A673 (cell line): ENCODE measurements at regions not wholly inside any gene's neighbourhood (a gene's known extent, or its start where the extent isn't known, plus 50 kb on each side); places are given as distances from the start of the nearest gene placed in this dataset.

Source experiments
- CTCF ChIP-seq: fragments of 300-800, 200-600 bp; sonication (generic); conservative IDR thresholded peaks from 2 replicates; pipeline ENCODE4 v1.5.1; 2017; ENCODE audit warnings: low read depth, mild to moderate bottlenecking, antibody characterized with exemption, low read length, moderate library complexity, mixed read lengths
- EZH2 ChIP-seq: fragments of 200-600 bp; sonication (generic); IDR thresholded peaks from 2 replicates; pipeline ENCODE4 v1.6.1; 2017; ENCODE audit warnings: borderline replicate concordance, low read depth, mild to moderate bottlenecking, mixed read lengths, antibody characterized with exemption, low read length; ENCODE audit not compliant: poor library complexity, severe bottlenecking

- TF ChIP-seq CTCF (no peak), EZH2 (no peak)
Observed at GRCh38 chr11:80995523-80995922, 1554.7 kb upstream of the TENM4 start.
